ENCODE measurements at regions not wholly inside any gene's neighbourhood (a gene's known extent, or its start where the extent isn't known, plus 50 kb on each side); places are given as distances from the start of the nearest gene placed in this dataset.
"Not testable (repeated sequence)": the region's sequence is repeated elsewhere in the genome, so short reads cannot be mapped to it uniquely, and the experiment has no call there.

DNA sequence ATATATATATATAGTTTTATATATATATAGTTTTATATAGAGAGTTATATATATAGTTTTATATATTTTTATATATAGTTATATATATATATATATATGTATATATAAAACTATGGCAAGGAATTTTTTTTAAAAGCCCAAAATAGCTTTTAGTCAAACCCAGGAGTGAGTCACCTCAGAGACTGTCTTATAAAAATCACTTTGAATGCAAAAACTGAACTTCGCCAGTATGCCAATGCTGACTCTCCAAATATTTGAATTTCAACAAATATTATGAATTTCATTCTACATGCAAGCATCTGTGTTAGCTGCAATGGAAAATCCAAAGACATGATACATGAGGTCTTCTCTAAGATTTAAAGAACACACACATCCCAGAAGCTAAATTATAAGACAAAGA is 132.8 kb upstream of the NR2F2 start:
- Histone ChIP-seq H3K9me3 (0 out of 2 replicates have a peak, but pooled peaks cover 2% of the 10 kb centered on the region), H3K27me3 (no peaks in the 10 kb centered on the region), H3K36me3 (no peaks in the 10 kb centered on the region), H3K4me3 (no peak overlapping the region)
- no peak for DNase-seq

DNA sequence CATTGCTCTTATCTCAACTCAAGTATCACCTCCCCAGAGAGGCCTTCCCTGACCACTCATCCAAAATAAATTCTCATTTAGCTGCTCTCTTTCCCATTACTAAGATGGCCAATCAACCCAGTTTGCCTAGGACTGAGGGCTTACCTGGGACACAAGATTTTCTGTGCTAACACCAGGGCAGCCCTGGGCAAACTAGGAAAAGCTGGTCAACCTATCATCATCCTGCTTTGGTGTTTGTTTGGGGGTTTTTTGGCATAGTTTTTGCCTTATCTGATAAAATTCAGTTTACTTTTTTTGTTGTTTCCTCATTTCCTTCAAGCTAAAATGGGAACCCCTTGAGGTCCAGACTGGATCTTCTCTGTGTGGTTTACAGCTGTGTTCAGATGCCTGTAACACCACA is 131.4 kb upstream of the NR2F2 start:
- H3K27me3 ChIP-seq: no peaks in the 10 kb centered on the region
- H3K36me3 ChIP-seq: no peaks in the 10 kb centered on the region
- H3K9me3 ChIP-seq: 0 out of 2 replicates have a peak, but pooled peaks cover 2% of the 10 kb centered on the region
- H3K4me3 ChIP-seq: no peak overlapping the region
- DNase-seq: no peak

DNA sequence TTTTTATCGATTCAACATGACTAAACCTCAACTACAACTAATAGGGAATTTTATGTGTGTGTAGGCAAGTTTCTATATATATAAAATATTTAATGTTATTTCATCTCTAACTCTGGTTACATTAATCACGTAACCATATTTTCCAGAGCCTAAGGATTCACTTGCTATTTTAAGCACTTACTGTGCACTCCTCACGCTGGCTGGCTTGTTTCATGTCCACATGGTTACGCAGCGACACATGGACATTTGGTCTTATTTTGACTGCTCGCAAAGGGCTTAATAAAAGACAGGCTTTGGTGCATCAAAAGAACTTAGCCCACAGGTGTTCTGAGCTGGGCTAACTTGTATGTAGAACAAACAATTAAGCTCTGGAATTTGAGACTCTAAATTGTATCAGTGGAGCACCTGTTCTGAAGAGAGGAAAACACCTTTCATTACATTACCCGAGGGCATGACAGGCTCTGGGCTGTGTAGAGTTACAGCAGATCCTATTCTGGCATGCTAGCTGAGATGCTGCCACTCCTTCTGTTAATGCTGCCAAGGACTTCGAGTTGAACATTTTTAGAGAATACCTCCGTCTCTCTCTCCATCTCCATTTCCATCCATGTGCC is 130.0 kb upstream of the NR2F2 start:
- no peaks in the 10 kb centered on the region for H3K27me3 ChIP-seq
- no peak for DNase-seq
- no peak overlapping the region for H3K4me3 ChIP-seq
- 0 out of 2 replicates have a peak, but pooled peaks cover 5% of the 10 kb centered on the region for H3K9me3 ChIP-seq
- H3K36me3 ChIP-seq: no peaks in the 10 kb centered on the region

DNA sequence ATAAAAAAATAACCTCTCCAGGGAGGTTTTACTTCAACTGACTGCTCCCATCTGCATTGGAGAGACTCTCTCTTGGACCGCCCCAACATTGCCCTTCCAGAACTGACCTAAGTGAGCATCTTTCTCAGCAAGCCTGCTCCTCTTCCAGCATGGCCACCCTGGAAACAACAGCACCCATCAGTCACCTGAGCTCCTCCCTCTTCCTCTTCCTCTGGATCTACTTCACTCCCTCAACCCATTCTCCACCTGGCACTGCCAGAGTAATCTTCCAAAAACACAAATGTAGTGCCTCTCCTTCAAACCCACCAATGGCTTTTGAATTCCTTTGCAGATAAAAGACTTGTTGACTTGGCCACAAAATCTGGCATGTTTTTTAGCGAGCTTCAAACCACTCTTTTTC is 128.8 kb upstream of the NR2F2 start:
- H3K27me3 ChIP-seq: no peaks in the 10 kb centered on the region
- 0 out of 2 replicates have a peak, but pooled peaks cover 4% of the 10 kb centered on the region for H3K9me3 ChIP-seq
- H3K4me3 ChIP-seq: no peak overlapping the region
- no peak for DNase-seq
- no peaks in the 10 kb centered on the region for H3K36me3 ChIP-seq

GRCh38 chr15:96205588-96205987 is 124.9 kb upstream of the NR2F2 start:
- not testable (repeated sequence) for H3K4me3 ChIP-seq, DNase-seq, H3K27me3 ChIP-seq

GRCh38 chr15:96207377-96208006 is 123.0 kb upstream of the NR2F2 start:
- no peaks in the 10 kb centered on the region for H3K27me3 ChIP-seq
- H3K4me3 ChIP-seq: no peak overlapping the region
- no peak for DNase-seq
- H3K9me3 ChIP-seq: peaks cover 6% of the 10 kb centered on the region; the same call in 1 of the 2 replicates
- no peaks in the 10 kb centered on the region for H3K36me3 ChIP-seq

More at GRCh38 chr15:96205588-96205987, 124.9 kb upstream of the NR2F2 start:
- not testable (repeated sequence) for H3K9me3 ChIP-seq, H3K36me3 ChIP-seq

- Histone ChIP-seq H3K36me3 (no peaks in the 10 kb centered on the region), H3K4me3 (no peak overlapping the region), H3K27me3 (no peaks in the 10 kb centered on the region), H3K9me3 (peaks cover 6% of the 10 kb centered on the region; the same call in 1 of the 2 replicates)
- no peak for DNase-seq
These were observed 121.2 kb upstream of the NR2F2 start for GRCh38 chr15:96209285-96209735.

GRCh38 chr15:96213045-96213444 is 117.5 kb upstream of the NR2F2 start:
- H3K9me3 ChIP-seq: peaks cover 2% of the 10 kb centered on the region; the same call in 1 of the 2 replicates
- H3K36me3 ChIP-seq: no peaks in the 10 kb centered on the region
- H3K4me3 ChIP-seq: no peak overlapping the region
- H3K27me3 ChIP-seq: no peaks in the 10 kb centered on the region
- DNase-seq: no peak

GRCh38 chr15:96213896-96214295 is 116.6 kb upstream of the NR2F2 start:
- no peak overlapping the region for H3K4me3 ChIP-seq
- no peaks in the 10 kb centered on the region for H3K27me3 ChIP-seq
- H3K36me3 ChIP-seq: no peaks in the 10 kb centered on the region
- DNase-seq: no peak
- H3K9me3 ChIP-seq: peaks cover 2% of the 10 kb centered on the region; the same call in 1 of the 2 replicates

DNA sequence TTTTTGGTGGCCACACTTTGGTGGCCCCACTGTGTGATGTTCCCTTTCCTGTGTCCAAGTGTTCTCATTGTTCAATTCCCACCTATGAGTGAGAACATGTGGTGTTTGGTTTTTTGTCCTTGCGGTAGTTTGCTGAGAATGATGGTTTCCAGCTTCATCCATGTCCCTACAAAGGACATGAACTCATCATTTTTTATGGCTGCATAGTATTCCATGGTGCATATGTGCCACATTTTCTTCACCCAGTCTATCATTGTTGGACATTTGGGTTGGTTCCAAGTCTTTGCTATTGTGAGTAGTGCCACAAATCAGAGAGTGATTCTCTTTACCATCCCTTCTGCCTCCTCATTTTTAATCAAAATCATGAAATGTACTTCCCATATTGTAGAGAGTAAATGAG is 114.0 kb upstream of the NR2F2 start:
- H3K9me3 ChIP-seq, H3K27me3 ChIP-seq, H3K36me3 ChIP-seq, DNase-seq, H3K4me3 ChIP-seq: not testable (repeated sequence)

- Histone ChIP-seq H3K27me3 (no peaks in the 10 kb centered on the region), H3K36me3 (no peaks in the 10 kb centered on the region), H3K4me3 (no peak overlapping the region), H3K9me3 (no peaks in the 10 kb centered on the region)
- DNase-seq: no peak
These were observed 112.5 kb upstream of the NR2F2 start for GRCh38 chr15:96217983-96218382.

DNA sequence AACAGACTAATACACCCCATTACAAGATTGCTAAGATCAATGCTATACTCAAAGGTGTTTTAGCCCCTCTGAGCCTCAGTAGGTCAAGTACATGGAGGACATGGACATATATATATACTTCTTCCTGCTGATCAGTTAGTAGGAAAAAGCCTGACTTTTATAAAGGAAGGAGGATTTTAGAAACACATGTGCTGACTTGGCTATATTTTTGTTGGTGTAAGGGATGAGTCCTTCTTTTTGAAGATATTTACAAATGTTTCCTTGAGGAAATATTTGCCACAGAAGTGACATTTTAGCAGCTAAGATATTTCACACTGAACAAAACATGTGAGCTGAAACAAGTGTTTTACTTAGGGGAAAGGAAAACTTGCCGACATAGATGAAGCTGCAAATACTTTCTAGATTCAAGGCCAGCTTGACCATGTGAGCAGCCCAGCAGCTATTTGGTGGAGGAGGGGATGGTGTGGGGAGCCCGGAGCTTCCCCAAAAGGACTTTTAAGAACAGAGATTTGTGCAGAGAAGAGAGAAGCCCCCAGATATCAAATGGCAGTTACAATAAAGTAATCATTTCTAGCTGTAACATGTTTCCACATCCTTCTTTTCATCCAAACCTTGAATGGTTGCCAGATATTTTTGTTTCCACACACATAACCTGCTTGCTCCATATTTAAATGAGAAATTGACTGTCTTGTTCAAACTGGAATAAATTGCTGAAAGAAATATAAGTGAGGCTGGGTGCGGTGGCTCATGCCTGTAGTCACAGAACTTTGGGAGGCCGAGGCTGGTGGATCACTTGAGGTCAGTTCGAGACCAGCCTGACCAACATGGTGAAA is 111.7 kb upstream of the NR2F2 start:
- Histone ChIP-seq H3K4me3 (no peak overlapping the region), H3K9me3 (no peaks in the 10 kb centered on the region), H3K36me3 (no peaks in the 10 kb centered on the region), H3K27me3 (no peaks in the 10 kb centered on the region)
- no peak for DNase-seq

- Histone ChIP-seq H3K27me3 (no peaks in the 10 kb centered on the region), H3K4me3 (no peak overlapping the region), H3K9me3 (no peaks in the 10 kb centered on the region), H3K36me3 (no peaks in the 10 kb centered on the region)
- no peak for DNase-seq
These were observed 110.8 kb upstream of the NR2F2 start for GRCh38 chr15:96219681-96220080.

GRCh38 chr15:96220657-96221056 is 109.8 kb upstream of the NR2F2 start:
- no peak for DNase-seq
- no peaks in the 10 kb centered on the region for H3K9me3 ChIP-seq
- H3K27me3 ChIP-seq: no peaks in the 10 kb centered on the region
- H3K4me3 ChIP-seq: no peak overlapping the region
- H3K36me3 ChIP-seq: no peaks in the 10 kb centered on the region

DNA sequence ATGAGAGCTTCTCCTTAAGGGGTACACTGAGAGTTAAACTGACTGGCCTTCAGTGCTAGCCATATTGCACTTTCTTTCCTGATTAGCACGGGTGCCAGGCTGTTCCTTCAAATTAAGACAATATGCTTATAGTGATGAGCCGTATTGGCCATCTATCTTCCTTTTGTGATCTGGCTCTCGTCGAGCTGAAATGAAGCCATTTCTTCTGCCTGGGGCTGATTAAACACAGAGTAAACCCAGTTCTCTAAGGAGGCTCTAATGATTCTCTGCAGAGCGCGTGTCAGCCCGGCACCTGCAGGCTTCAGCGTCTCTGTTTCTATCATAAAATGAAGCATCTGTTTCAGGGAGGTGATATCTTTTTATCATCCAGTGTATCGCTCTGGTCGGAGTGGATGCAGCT is 107.5 kb upstream of the NR2F2 start:
- Histone ChIP-seq H3K36me3 (no peaks in the 10 kb centered on the region), H3K4me3 (no peak overlapping the region), H3K27me3 (no peaks in the 10 kb centered on the region), H3K9me3 (no peaks in the 10 kb centered on the region)
- DNase-seq: no peak

- Histone ChIP-seq H3K9me3 (no peaks in the 10 kb centered on the region), H3K4me3 (no peak overlapping the region), H3K36me3 (no peaks in the 10 kb centered on the region), H3K27me3 (no peaks in the 10 kb centered on the region)
- no peak for DNase-seq
These were observed 106.6 kb upstream of the NR2F2 start for GRCh38 chr15:96223939-96224338.

DNA sequence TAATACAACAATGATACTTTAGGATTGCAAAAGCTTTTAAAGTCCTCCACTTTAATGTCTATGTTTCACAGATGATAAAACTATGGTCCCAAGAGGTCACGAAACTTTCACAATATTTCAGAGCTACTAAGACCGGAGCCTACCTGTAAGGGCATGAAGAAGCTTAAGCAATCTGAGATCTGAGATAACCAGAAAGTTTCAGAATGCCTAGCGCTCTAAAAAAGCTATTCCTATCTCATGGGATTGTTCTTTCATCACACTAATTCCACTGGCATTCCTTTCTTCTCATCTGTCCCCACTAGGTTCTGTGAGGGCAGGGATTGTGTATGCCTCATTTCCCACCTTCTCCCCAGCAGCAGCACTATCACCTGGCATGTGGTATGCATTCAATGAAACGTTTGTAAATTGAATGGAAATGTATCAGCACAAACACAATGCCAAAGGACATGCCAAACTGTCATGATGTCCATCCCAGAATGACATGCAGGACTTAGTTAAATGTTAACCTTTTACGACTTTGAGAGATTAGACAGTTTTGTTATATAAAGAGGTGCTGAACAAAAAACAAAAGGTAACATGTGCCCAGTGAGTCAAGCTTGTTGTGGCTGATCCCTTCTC is 104.7 kb upstream of the NR2F2 start:
- H3K9me3 ChIP-seq: no peaks in the 10 kb centered on the region
- DNase-seq: no peak
- no peak overlapping the region for H3K4me3 ChIP-seq
- H3K36me3 ChIP-seq: no peaks in the 10 kb centered on the region
- H3K27me3 ChIP-seq: no peaks in the 10 kb centered on the region
